DMS53 treated with DMSO at 0.1 percent for 48 hours (cell line): ENCODE measurements at regions not wholly inside any gene's neighbourhood (a gene's known extent, or its start where the extent isn't known, plus 50 kb on each side); places are given as distances from the start of the nearest gene placed in this dataset.

Source experiments
- DNase-seq: peaks from one replicate; lab custom pipeline; 2025; ENCODE audit not compliant: unreplicated experiment; lab: John Stamatoyannopoulos, UW

- no peak for DNase-seq
Observed at GRCh38 chr3:189554868-189555557, 76.2 kb upstream of the TP63 start.

- DNase-seq = no peak
Observed at GRCh38 chr3:189555558-189555881, 75.7 kb upstream of the TP63 start.

- DNase-seq = no peak
Observed at GRCh38 chr3:189557824-189558223, 73.4 kb upstream of the TP63 start.

- no peak for DNase-seq
Observed at GRCh38 chr3:189561256-189561655, 69.9 kb upstream of the TP63 start.

GRCh38 chr3:189563853-189564563 lies 67.2 kb upstream of the TP63 start:
- no peak for DNase-seq

- no peak for DNase-seq
Observed at GRCh38 chr3:189566550-189567130, 64.5 kb upstream of the TP63 start.

GRCh38 chr3:189567322-189567721 lies 63.9 kb upstream of the TP63 start:
- no peak for DNase-seq

- DNase-seq = no peak
Observed at GRCh38 chr3:189567766-189568420, 63.3 kb upstream of the TP63 start.

- no peak for DNase-seq
Observed at GRCh38 chr3:189568961-189569360, 62.2 kb upstream of the TP63 start.

- DNase-seq = no peak
Observed at GRCh38 chr3:189569473-189569872, 61.7 kb upstream of the TP63 start.

GRCh38 chr3:189570916-189571315 lies 60.3 kb upstream of the TP63 start:
- DNase-seq = no peak

- DNase-seq = peak; percentile 41
Observed at GRCh38 chr3:189572249-189572648, 58.9 kb upstream of the TP63 start.

- DNase-seq = no peak
Observed at GRCh38 chr3:189573004-189573403, 58.2 kb upstream of the TP63 start.

GRCh38 chr3:189576486-189576885 lies 54.7 kb upstream of the TP63 start:
- DNase-seq = no peak

GRCh38 chr3:189577050-189577951 lies 53.9 kb upstream of the TP63 start:
- no peak for DNase-seq

GRCh38 chr3:189580190-189580589 lies 51.0 kb upstream of the TP63 start:
- no peak for DNase-seq
